Stomach (tissue), 4 donors: ENCODE measurements at regions not wholly inside any gene's neighbourhood (a gene's known extent, or its start where the extent isn't known, plus 50 kb on each side); places are given as distances from the start of the nearest gene placed in this dataset.

ENCODE experiments used
- CTCF ChIP-seq, 7 experiments: fragments of 450-650 bp in 4 of 7; fragments of 200-600 bp in 3 of 7; sonication (generic) in 3 of 7; IDR thresholded peaks; one replicate each; pipeline ENCODE4 v1.5.1; 2016 to 2019; ENCODE audit warnings: antibody characterized with exemption in 7 of 7, control low read depth in 2 of 7, mild to moderate bottlenecking in 1 of 7
- EP300 ChIP-seq: sonication (generic); formaldehyde crosslinking; IDR thresholded peaks from one replicate; pipeline ENCODE4 v1.6.1; 2017; ENCODE audit warnings: antibody characterized with exemption
- POLR2A ChIP-seq, 4 donors: fragments of 450-650 bp; IDR thresholded peaks; one replicate each; pipeline ENCODE4 v1.6.1; 2016; ENCODE audit warnings: antibody characterized with exemption in 4 of 4, control low read depth in 2 of 4, mild to moderate bottlenecking in 1 of 4, moderate library complexity in 1 of 4
- POLR2AphosphoS5 ChIP-seq, 3 donors: sonication (generic); formaldehyde crosslinking; IDR thresholded peaks; one replicate each; pipeline ENCODE4 v1.6.1; 2016; ENCODE audit warnings: antibody characterized with exemption in 3 of 3

- TF ChIP-seq CTCF (IDR thresholded peaks at IDR 0.05) (no peak), POLR2AphosphoS5 (IDR thresholded peaks at IDR 0.05) (no peak), POLR2A (IDR thresholded peaks at IDR 0.05) (no peak), EP300 (no peak)
These were observed 179.9 kb downstream of the GAS1 start for GRCh38 chr9:86767373-86767772.
